ENCODE measurements at regions not wholly inside any gene's neighbourhood (a gene's known extent, or its start where the extent isn't known, plus 50 kb on each side); places are given as distances from the start of the nearest gene placed in this dataset.

GRCh38 chr2:104582471-104582870 lies 271.4 kb upstream of the POU3F3 start:
- TF ChIP-seq CTCF (IDR thresholded peaks at IDR 0.05; ENCODE audit: poor library complexity, severe bottlenecking): no peak
- no peak for TF ChIP-seq MXI1 (conservative IDR thresholded peaks at IDR 0.05; ENCODE audit: poor library complexity, severe bottlenecking)
- no peak for TF ChIP-seq RAD21 (conservative IDR thresholded peaks at IDR 0.05)
- no peak for TF ChIP-seq REST (IDR thresholded peaks at IDR 0.05; ENCODE audit: borderline replicate concordance)
- TF ChIP-seq TAF1 (IDR thresholded peaks at IDR 0.05; ENCODE audit: low read depth): no peak
- no peak for TF ChIP-seq EZH2 (IDR thresholded peaks at IDR 0.05; ENCODE audit: borderline replicate concordance, insufficient read depth, low read length, poor library complexity, severe bottlenecking)
- TF ChIP-seq EP300 (conservative IDR thresholded peaks at IDR 0.05; ENCODE audit: poor library complexity, severe bottlenecking): no peak
- no peaks in the 10 kb centered on the region for H4K20me1 ChIP-seq (ENCODE audit: insufficient read depth)
- H3K36me3 ChIP-seq (ENCODE audit: insufficient read depth, low read length): no peaks in the 10 kb centered on the region
- H3K9ac ChIP-seq (ENCODE audit: low read length): no peak overlapping the region
- H3K4me2 ChIP-seq (ENCODE audit: low read length): no peak overlapping the region
- H3K27me3 ChIP-seq (ENCODE audit: insufficient read depth, low read depth, low read length): no peaks in the 10 kb centered on the region
- no peak overlapping the region for H3K27ac ChIP-seq (ENCODE audit: low read length)
- H2AFZ ChIP-seq (ENCODE audit: low read depth, low read length): no peak overlapping the region
- H3F3A ChIP-seq (ENCODE audit: insufficient read depth, low read length, poor library complexity, severe bottlenecking): no peaks in the 10 kb centered on the region
- H3K4me3 ChIP-seq (ENCODE audit: low read length): no peak overlapping the region
- no peaks in the 10 kb centered on the region for H3K79me2 ChIP-seq (replicated peaks; ENCODE audit: insufficient read depth, low read length)
- no peaks in the 10 kb centered on the region for H3K9me3 ChIP-seq (ENCODE audit: low read length)
- no peaks in the 10 kb centered on the region for H3K9me2 ChIP-seq (ENCODE audit: insufficient read depth, low read length)

GRCh38 chr2:104583811-104584210 lies 270.1 kb upstream of the POU3F3 start:
- H3K9me3 ChIP-seq (ENCODE audit: low read length): no peaks in the 10 kb centered on the region
- no peaks in the 10 kb centered on the region for H4K20me1 ChIP-seq (ENCODE audit: insufficient read depth)
- no peaks in the 10 kb centered on the region for H3F3A ChIP-seq (ENCODE audit: insufficient read depth, low read length, poor library complexity, severe bottlenecking)
- H3K9ac ChIP-seq (ENCODE audit: low read length): no peak overlapping the region
- no peaks in the 10 kb centered on the region for H3K9me2 ChIP-seq (ENCODE audit: insufficient read depth, low read length)
- no peaks in the 10 kb centered on the region for H3K27me3 ChIP-seq (ENCODE audit: insufficient read depth, low read depth, low read length)
- no peak overlapping the region for H3K27ac ChIP-seq (ENCODE audit: low read length)
- no peak overlapping the region for H3K4me2 ChIP-seq (ENCODE audit: low read length)
- TF ChIP-seq POLR2AphosphoS5 (IDR thresholded peaks at IDR 0.05) (no peak), TAF1 (IDR thresholded peaks at IDR 0.05; ENCODE audit: low read depth) (no peak), MXI1 (conservative IDR thresholded peaks at IDR 0.05; ENCODE audit: poor library complexity, severe bottlenecking) (no peak), REST (IDR thresholded peaks at IDR 0.05; ENCODE audit: borderline replicate concordance) (no peak), EZH2 (IDR thresholded peaks at IDR 0.05; ENCODE audit: borderline replicate concordance, insufficient read depth, low read length, poor library complexity, severe bottlenecking) (no peak), SMC3 (conservative IDR thresholded peaks at IDR 0.05; ENCODE audit: poor library complexity) (no peak), RAD21 (conservative IDR thresholded peaks at IDR 0.05) (no peak)
- H3K79me2 ChIP-seq (replicated peaks; ENCODE audit: insufficient read depth, low read length): no peaks in the 10 kb centered on the region
- no peaks in the 10 kb centered on the region for H3K36me3 ChIP-seq (ENCODE audit: insufficient read depth, low read length)
- H3K4me3 ChIP-seq (ENCODE audit: low read length): no peak overlapping the region
- no peak overlapping the region for H2AFZ ChIP-seq (ENCODE audit: low read depth, low read length)
